Keratinocyte (primary cell): ENCODE measurements at regions not wholly inside any gene's neighbourhood (a gene's known extent, or its start where the extent isn't known, plus 50 kb on each side); places are given as distances from the start of the nearest gene placed in this dataset.

Experiments used
- CTCF ChIP-seq, 3 experiments: IDR thresholded peaks in 1 of 3; conservative IDR thresholded peaks in 1 of 3; optimal IDR thresholded peaks in 1 of 3; 2 replicates in 2 of 3; 3 replicates in 1 of 3; pipeline versions ENCODE3 to v1.5.1; 2011; ENCODE audit warnings: low read length in 3 of 3, mild to moderate bottlenecking in 3 of 3, moderate library complexity in 2 of 3, control low read depth in 1 of 3, inconsistent platforms in 1 of 3; ENCODE audit not compliant: insufficient read depth in 2 of 3; ENCODE audit errors: extremely low read depth in 1 of 3
- EZH2 ChIP-seq: IDR thresholded peaks from one replicate; pipeline ENCODE4 v1.6.1; 2012; ENCODE audit warnings: inconsistent platforms, mild to moderate bottlenecking, low read length, moderate library complexity

- TF ChIP-seq CTCF (optimal IDR thresholded peaks at IDR 0.05 in 1 of 3, IDR thresholded peaks at IDR 0.05 in 1 of 3, conservative IDR thresholded peaks at IDR 0.05 in 1 of 3; ENCODE audit: extremely low read depth in 1 of 3, insufficient read depth in 2 of 3, low read length in 3 of 3) (no peak), EZH2 (no peak)
Measured at GRCh38 chr11:91819195-91819594, 405.4 kb upstream of the FAT3 start.
